ENCODE measurements at regions not wholly inside any gene's neighbourhood (a gene's known extent, or its start where the extent isn't known, plus 50 kb on each side); places are given as distances from the start of the nearest gene placed in this dataset.

DNA sequence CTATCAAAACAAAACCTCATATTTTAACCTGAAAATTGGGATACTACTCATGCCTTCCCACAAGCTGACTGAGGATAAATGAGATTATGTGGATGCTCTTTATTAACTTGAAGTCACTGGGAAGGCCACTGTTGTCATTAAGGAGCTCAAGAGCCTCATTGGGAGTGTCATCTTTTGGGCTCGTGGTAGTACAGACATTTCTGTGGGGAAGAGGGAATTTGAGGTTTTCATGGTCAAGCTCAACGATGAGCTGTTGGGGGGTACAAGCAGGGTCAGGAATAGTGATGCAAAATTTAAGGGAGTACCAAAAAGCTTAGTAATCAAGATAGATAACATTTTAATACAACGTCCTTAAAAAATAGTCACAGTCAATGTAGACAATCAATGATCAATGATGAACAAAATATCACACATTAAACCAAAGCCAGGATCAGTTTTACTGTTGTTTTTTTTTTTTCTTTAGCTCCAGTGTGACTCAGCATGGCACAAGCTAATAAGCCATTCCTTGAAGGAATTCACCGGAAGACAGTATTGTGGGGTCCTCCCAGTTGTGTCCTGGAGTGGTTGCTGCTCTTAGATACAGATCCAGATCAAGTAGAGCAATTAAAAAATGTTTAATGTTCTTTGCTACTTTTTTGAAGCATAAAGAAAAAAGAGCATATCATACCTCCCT, 130.9 kb downstream of the C12orf75 start:
- Histone ChIP-seq H3K9ac (no peak overlapping the region), H3K36me3 (ENCODE audit: control insufficient read depth, insufficient read depth, low read length) (no peaks in the 10 kb centered on the region), H3K4me3 (ENCODE audit: low read depth, low read length) (no peak overlapping the region), H3K4me1 (peaks cover 28% of the 10 kb centered on the region), H3K27ac (no peak overlapping the region), H3K9me3 (ENCODE audit: control insufficient read depth, low read length) (no peaks in the 10 kb centered on the region), H3K27me3 (ENCODE audit: control insufficient read depth, insufficient read depth, low read length) (no peaks in the 10 kb centered on the region), H3K79me2 (no peaks in the 10 kb centered on the region), H2AFZ (peak overlapping the region; percentile 54), H3K4me2 (ENCODE audit: low read length) (no peak overlapping the region)
- TF ChIP-seq, protein P1, sequence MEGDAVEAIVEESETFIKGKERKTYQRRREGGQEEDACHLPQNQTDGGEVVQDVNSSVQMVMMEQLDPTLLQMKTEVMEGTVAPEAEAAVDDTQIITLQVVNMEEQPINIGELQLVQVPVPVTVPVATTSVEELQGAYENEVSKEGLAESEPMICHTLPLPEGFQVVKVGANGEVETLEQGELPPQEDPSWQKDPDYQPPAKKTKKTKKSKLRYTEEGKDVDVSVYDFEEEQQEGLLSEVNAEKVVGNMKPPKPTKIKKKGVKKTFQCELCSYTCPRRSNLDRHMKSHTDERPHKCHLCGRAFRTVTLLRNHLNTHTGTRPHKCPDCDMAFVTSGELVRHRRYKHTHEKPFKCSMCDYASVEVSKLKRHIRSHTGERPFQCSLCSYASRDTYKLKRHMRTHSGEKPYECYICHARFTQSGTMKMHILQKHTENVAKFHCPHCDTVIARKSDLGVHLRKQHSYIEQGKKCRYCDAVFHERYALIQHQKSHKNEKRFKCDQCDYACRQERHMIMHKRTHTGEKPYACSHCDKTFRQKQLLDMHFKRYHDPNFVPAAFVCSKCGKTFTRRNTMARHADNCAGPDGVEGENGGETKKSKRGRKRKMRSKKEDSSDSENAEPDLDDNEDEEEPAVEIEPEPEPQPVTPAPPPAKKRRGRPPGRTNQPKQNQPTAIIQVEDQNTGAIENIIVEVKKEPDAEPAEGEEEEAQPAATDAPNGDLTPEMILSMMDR (IDR thresholded peaks at IDR 0.05): no peak

DNA sequence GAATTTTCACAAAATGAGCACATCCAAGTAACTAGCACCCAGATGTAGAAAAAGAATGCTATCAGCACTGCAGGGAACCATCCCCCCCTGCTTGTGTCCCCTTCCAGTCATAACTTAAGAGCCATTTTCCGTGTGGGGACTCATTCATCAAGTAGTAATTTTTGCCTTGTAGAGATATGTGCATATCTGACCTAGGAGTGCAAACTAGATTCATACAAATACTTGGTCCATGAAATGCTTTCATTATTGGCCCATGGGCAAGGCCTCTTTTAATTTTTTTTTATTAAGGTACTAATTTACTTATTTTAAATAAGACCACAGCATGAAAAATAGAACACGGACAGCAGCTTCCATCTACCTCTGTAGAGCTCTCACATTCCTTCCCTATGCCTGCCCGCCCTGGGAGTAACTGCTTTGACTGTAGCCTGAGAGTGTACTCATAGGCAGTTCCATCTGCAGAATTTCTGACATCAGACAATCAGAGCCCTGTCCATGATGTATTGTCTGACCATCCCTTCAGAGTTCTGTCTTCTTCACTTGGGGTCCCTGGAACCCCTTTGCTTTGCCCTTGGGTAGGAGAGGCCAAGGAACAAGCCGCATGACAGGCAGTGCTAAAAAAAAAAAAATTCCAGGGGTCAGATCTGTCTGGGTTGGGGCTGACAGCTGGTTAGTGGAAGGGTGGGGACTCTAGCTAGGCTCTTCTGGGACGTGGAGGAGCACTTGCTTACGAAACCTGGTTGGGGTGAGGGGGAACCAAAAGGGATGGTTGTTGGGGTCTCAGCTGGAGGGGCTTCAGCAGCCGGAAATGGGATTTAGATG, 131.7 kb downstream of the C12orf75 start:
- Histone ChIP-seq H2AFZ (no peak overlapping the region), H3K36me3 (ENCODE audit: control insufficient read depth, insufficient read depth, low read length) (no peaks in the 10 kb centered on the region), H3K27ac (no peak overlapping the region), H3K4me3 (ENCODE audit: low read depth, low read length) (no peak overlapping the region), H3K9me3 (ENCODE audit: control insufficient read depth, low read length) (no peaks in the 10 kb centered on the region), H3K9ac (no peak overlapping the region), H3K4me1 (peaks cover 28% of the 10 kb centered on the region), H3K4me2 (ENCODE audit: low read length) (no peak overlapping the region), H3K79me2 (no peaks in the 10 kb centered on the region), H3K27me3 (ENCODE audit: control insufficient read depth, insufficient read depth, low read length) (no peaks in the 10 kb centered on the region)
- TF ChIP-seq, protein P1 (IDR thresholded peaks at IDR 0.05): no peak

GRCh38 chr12:105462831-105463230, 132.3 kb downstream of the C12orf75 start:
- no peaks in the 10 kb centered on the region for H3K27me3 ChIP-seq (ENCODE audit: control insufficient read depth, insufficient read depth, low read length)
- H3K36me3 ChIP-seq (ENCODE audit: control insufficient read depth, insufficient read depth, low read length): no peaks in the 10 kb centered on the region
- peaks cover 35% of the 10 kb centered on the region for H3K4me1 ChIP-seq
- TF ChIP-seq, protein P1 (IDR thresholded peaks at IDR 0.05): no peak
- H3K4me3 ChIP-seq (ENCODE audit: low read depth, low read length): no peak overlapping the region
- H3K79me2 ChIP-seq: no peaks in the 10 kb centered on the region
- H3K9me3 ChIP-seq (ENCODE audit: control insufficient read depth, low read length): no peaks in the 10 kb centered on the region
- H3K4me2 ChIP-seq (ENCODE audit: low read length): no peak overlapping the region
- no peak overlapping the region for H3K27ac ChIP-seq
- no peak overlapping the region for H3K9ac ChIP-seq
- no peak overlapping the region for H2AFZ ChIP-seq

DNA sequence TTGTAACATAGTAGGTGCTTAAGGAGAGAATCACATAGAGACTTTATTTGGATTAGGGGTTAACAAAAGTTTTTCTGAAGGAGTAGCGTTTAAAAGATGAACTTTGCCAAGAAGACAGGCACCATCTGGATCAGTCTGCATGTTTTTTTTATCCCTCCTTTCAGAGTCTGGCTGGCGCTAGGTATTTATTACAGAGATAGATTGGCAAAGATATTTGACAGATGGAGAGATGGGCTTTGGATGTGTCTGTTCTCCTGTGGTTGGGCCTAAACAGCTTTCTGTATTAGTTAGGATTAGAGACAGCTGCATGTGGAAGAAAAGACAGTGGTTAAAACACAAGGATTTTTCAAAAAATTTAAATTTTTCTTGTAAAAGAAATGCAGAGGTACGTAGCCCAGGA, 133.9 kb downstream of the C12orf75 start:
- H3K27ac ChIP-seq: no peak overlapping the region
- H2AFZ ChIP-seq: no peak overlapping the region
- TF ChIP-seq, protein P1 (IDR thresholded peaks at IDR 0.05): no peak
- H3K36me3 ChIP-seq (ENCODE audit: control insufficient read depth, insufficient read depth, low read length): no peaks in the 10 kb centered on the region
- no peaks in the 10 kb centered on the region for H3K79me2 ChIP-seq
- no peaks in the 10 kb centered on the region for H3K9me3 ChIP-seq (ENCODE audit: control insufficient read depth, low read length)
- H3K4me2 ChIP-seq (ENCODE audit: low read length): no peak overlapping the region
- no peak overlapping the region for H3K9ac ChIP-seq
- H3K4me3 ChIP-seq (ENCODE audit: low read depth, low read length): no peak overlapping the region
- no peaks in the 10 kb centered on the region for H3K27me3 ChIP-seq (ENCODE audit: control insufficient read depth, insufficient read depth, low read length)
- H3K4me1 ChIP-seq: peaks cover 49% of the 10 kb centered on the region
